ENCODE measurements at regions not wholly inside any gene's neighbourhood (a gene's known extent, or its start where the extent isn't known, plus 50 kb on each side); places are given as distances from the start of the nearest gene placed in this dataset.

GRCh38 chr5:68970617-68971016 is 123.2 kb upstream of the SLC30A5 start:
- Mint-ChIP-seq H3K27me3 (peaks cover 35% of the 10 kb centered on the region), H3K4me1 (ENCODE audit: low read depth) (no peaks in the 10 kb centered on the region), H3K9me3 (peaks cover under 1% of the 10 kb centered on the region), H3K36me3 (ENCODE audit: low read depth) (no peaks in the 10 kb centered on the region), H3K27ac (no peak overlapping the region), H3K4me3 (no peak overlapping the region)
- no peak for DNase-seq
- no peak for ATAC-seq (ENCODE audit: poor library complexity)
- no peaks in the 10 kb centered on the region for H3K4me1 ChIP-seq (ENCODE audit: insufficient read depth, low read length)
- no peak overlapping the region for H3K27ac ChIP-seq (ENCODE audit: low read depth in 1 of 2, low read length in 2 of 2)
- H3K9me3 ChIP-seq (ENCODE audit: control insufficient read depth in 1 of 2, insufficient read depth in 1 of 2, low read length in 2 of 2) = peaks cover 0 to 9% of the 10 kb centered on the region in 2 experiments
- ChIA-PET POLR2A (no interaction called here), CTCF (no interaction called here)
- no peak overlapping the region for H3K4me3 ChIP-seq (ENCODE audit: low read length)
- TF ChIP-seq CTCF (IDR thresholded peaks at IDR 0.05) = no peak
- H3K27me3 ChIP-seq (ENCODE audit: control insufficient read depth in 1 of 2, insufficient read depth in 2 of 2, low read length in 2 of 2) = peaks cover 8 to 9% of the 10 kb centered on the region in 2 experiments
- intact Hi-C loops (cut with DNase I, micrococcal nuclease) = loop anchor here in 1 of 2 experiments (2.0 kb wide), 1 partner anchor 26 kb away; no protein-coding TSS in a partner anchor
- H3K36me3 ChIP-seq (ENCODE audit: insufficient read depth, low read length) = no peaks in the 10 kb centered on the region

- POLR2A ChIA-PET = no interaction called here
- H3K9me3 ChIP-seq (ENCODE audit: control insufficient read depth in 1 of 2, insufficient read depth in 1 of 2, low read length in 2 of 2) = peaks cover 0 to 15% of the 10 kb centered on the region in 2 experiments
- CTCF ChIA-PET = no interaction called here
- no peaks in the 10 kb centered on the region for H3K36me3 ChIP-seq (ENCODE audit: insufficient read depth, low read length)
- peaks cover 8 to 9% of the 10 kb centered on the region in 2 experiments for H3K27me3 ChIP-seq (ENCODE audit: control insufficient read depth in 1 of 2, insufficient read depth in 2 of 2, low read length in 2 of 2)
- Mint-ChIP-seq H3K9me3 (peaks cover 16% of the 10 kb centered on the region), H3K4me3 (no peak overlapping the region), H3K4me1 (ENCODE audit: low read depth) (no peaks in the 10 kb centered on the region), H3K27ac (no peak overlapping the region), H3K27me3 (peaks cover 40% of the 10 kb centered on the region), H3K36me3 (ENCODE audit: low read depth) (no peaks in the 10 kb centered on the region)
- no peak for DNase-seq
- H3K27ac ChIP-seq (ENCODE audit: low read depth in 1 of 2, low read length in 2 of 2) = no peak overlapping the region
- intact Hi-C loops (cut with DNase I, micrococcal nuclease) = no loop called here
- ATAC-seq (ENCODE audit: poor library complexity) = no peak
- no peak overlapping the region for H3K4me3 ChIP-seq (ENCODE audit: low read length)
- no peaks in the 10 kb centered on the region for H3K4me1 ChIP-seq (ENCODE audit: insufficient read depth, low read length)
- no peak for TF ChIP-seq CTCF (IDR thresholded peaks at IDR 0.05)
Observed at GRCh38 chr5:68973696-68974095, 120.1 kb upstream of the SLC30A5 start.

GRCh38 chr5:68983043-68983442 is 110.8 kb upstream of the SLC30A5 start:
- ChIA-PET CTCF (no interaction called here), POLR2A (no interaction called here)
- no peak overlapping the region for H3K4me3 ChIP-seq (ENCODE audit: low read length)
- H3K27me3 ChIP-seq (ENCODE audit: control insufficient read depth in 1 of 2, insufficient read depth in 2 of 2, low read length in 2 of 2) = peaks cover 0 to 2% of the 10 kb centered on the region in 2 experiments
- H3K27ac ChIP-seq (ENCODE audit: low read depth in 1 of 2, low read length in 2 of 2) = no peak overlapping the region
- H3K27me3 Mint-ChIP-seq = peaks cover 8% of the 10 kb centered on the region
- no peaks in the 10 kb centered on the region for H3K4me1 Mint-ChIP-seq (ENCODE audit: low read depth)
- no peaks in the 10 kb centered on the region for H3K4me1 ChIP-seq (ENCODE audit: insufficient read depth, low read length)
- peaks cover 6% of the 10 kb centered on the region for H3K9me3 Mint-ChIP-seq
- no peak overlapping the region for H3K27ac Mint-ChIP-seq
- H3K9me3 ChIP-seq (ENCODE audit: control insufficient read depth in 1 of 2, insufficient read depth in 1 of 2, low read length in 2 of 2) = no peaks in the 10 kb centered on the region
- H3K36me3 Mint-ChIP-seq (ENCODE audit: low read depth) = no peaks in the 10 kb centered on the region
- H3K4me3 Mint-ChIP-seq = no peak overlapping the region
- no peak for ATAC-seq (ENCODE audit: poor library complexity)
- TF ChIP-seq CTCF (IDR thresholded peaks at IDR 0.05) = no peak
- no peak for DNase-seq
- intact Hi-C loops (cut with DNase I, micrococcal nuclease) = no loop called here
- H3K36me3 ChIP-seq (ENCODE audit: insufficient read depth, low read length) = no peaks in the 10 kb centered on the region

All from CD4-positive, alpha-beta T cell (primary cell).